Fibroblast of lung (primary cell): ENCODE measurements at regions not wholly inside any gene's neighbourhood (a gene's known extent, or its start where the extent isn't known, plus 50 kb on each side); places are given as distances from the start of the nearest gene placed in this dataset.

Experiments used
- EZH2 ChIP-seq: IDR thresholded peaks from 2 replicates; pipeline ENCODE4 v1.5.1; 2012; ENCODE audit warnings: low read length, control low read depth, mild to moderate bottlenecking; ENCODE audit errors: missing control alignments
- TF ChIP-seq, protein P1 (sequence below), 2 donors: IDR thresholded peaks in 1 of 2; conservative IDR thresholded peaks in 1 of 2; 1 replicate in 1 of 2; 2 replicates in 1 of 2; pipeline ENCODE4 v1.5.1; 2011 to 2012; ENCODE audit warnings: low read length in 2 of 2, control low read depth in 1 of 2, inconsistent platforms in 1 of 2, low read depth in 1 of 2, mild to moderate bottlenecking in 1 of 2

GRCh38 chr12:5247144-5247543 is 184.8 kb upstream of the NTF3 start:
- TF ChIP-seq, protein P1, sequence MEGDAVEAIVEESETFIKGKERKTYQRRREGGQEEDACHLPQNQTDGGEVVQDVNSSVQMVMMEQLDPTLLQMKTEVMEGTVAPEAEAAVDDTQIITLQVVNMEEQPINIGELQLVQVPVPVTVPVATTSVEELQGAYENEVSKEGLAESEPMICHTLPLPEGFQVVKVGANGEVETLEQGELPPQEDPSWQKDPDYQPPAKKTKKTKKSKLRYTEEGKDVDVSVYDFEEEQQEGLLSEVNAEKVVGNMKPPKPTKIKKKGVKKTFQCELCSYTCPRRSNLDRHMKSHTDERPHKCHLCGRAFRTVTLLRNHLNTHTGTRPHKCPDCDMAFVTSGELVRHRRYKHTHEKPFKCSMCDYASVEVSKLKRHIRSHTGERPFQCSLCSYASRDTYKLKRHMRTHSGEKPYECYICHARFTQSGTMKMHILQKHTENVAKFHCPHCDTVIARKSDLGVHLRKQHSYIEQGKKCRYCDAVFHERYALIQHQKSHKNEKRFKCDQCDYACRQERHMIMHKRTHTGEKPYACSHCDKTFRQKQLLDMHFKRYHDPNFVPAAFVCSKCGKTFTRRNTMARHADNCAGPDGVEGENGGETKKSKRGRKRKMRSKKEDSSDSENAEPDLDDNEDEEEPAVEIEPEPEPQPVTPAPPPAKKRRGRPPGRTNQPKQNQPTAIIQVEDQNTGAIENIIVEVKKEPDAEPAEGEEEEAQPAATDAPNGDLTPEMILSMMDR (conservative IDR thresholded peaks at IDR 0.05 in 1 of 2, IDR thresholded peaks at IDR 0.05 in 1 of 2; ENCODE audit: low read depth in 1 of 2, low read length in 2 of 2): no peak
- TF ChIP-seq EZH2: no peak
